ENCODE measurements at regions not wholly inside any gene's neighbourhood (a gene's known extent, or its start where the extent isn't known, plus 50 kb on each side); places are given as distances from the start of the nearest gene placed in this dataset.

DNA sequence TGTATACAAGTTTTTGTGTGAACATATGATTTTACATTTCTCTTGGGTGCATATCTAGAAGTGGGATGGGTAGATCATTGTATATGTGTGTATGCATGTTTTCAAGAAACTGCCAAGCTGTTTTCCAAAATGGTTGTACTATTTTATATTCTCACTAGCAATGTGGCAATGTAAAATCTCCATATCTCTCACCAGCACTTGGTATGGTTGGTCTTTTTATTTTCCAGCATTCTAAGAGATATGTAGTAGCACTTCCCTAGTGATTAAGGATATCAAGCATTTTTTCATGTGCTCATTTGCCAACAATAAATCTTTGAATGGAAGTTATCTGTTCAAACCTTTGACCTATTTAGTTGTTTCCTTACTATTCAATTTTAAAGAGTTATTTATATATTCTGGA, 310.7 kb downstream of the ZNF326 start:
- Histone ChIP-seq H3K27ac (ENCODE audit: insufficient read length, low read depth, low read length) (no peak overlapping the region), H3K79me1 (ENCODE audit: insufficient read depth, low read depth, low read length, poor library complexity, severe bottlenecking) (no peaks in the 10 kb centered on the region), H2BK15ac (ENCODE audit: low read depth, low read length) (no peak overlapping the region), H3K56ac (ENCODE audit: insufficient read length, low read depth, low read length) (no peak overlapping the region), H3K18ac (ENCODE audit: insufficient read length, low read depth, low read length) (no peak overlapping the region), H4K8ac (replicated peaks; ENCODE audit: insufficient read length, low read depth, low read length) (no peak overlapping the region), H3K9me3 (ENCODE audit: control insufficient read depth, low read depth, low read length) (no peaks in the 10 kb centered on the region), H2BK120ac (ENCODE audit: low read depth, low read length, poor library complexity, severe bottlenecking) (no peak overlapping the region), H4K20me1 (ENCODE audit: control insufficient read depth, insufficient read depth, insufficient read length) (no peaks in the 10 kb centered on the region), H2BK20ac (ENCODE audit: low read depth, low read length, poor library complexity, severe bottlenecking) (no peak overlapping the region), H3K27me3 (ENCODE audit: insufficient read depth, low read length) (no peaks in the 10 kb centered on the region), H3K14ac (ENCODE audit: insufficient read depth, low read length) (no peak overlapping the region), H3K4me2 (ENCODE audit: insufficient read depth, insufficient read length, low read length) (no peak overlapping the region), H3K4me1 (ENCODE audit: insufficient read depth, low read length) (no peaks in the 10 kb centered on the region), H2BK5ac (ENCODE audit: insufficient read length, low read length) (no peak overlapping the region), H3K4ac (ENCODE audit: low read depth, low read length) (no peak overlapping the region), H4K91ac (ENCODE audit: insufficient read length, low read depth, low read length) (no peak overlapping the region), H4K5ac (ENCODE audit: insufficient read length, low read depth, low read length) (no peak overlapping the region), H2AK5ac (ENCODE audit: insufficient read length, low read length) (no peak overlapping the region), H3K79me2 (ENCODE audit: insufficient read depth, low read length) (no peaks in the 10 kb centered on the region), H3T11ph (ENCODE audit: low read length) (no peak overlapping the region), H3K23ac (ENCODE audit: insufficient read length, low read depth, low read length) (no peak overlapping the region), H3K23me2 (ENCODE audit: insufficient read length, low read depth, low read length, poor library complexity, severe bottlenecking) (no peaks in the 10 kb centered on the region), H3K9ac (ENCODE audit: extremely low read depth, insufficient read length, low read length) (no peak overlapping the region), H2AFZ (ENCODE audit: low read length) (no peak overlapping the region), H2BK12ac (ENCODE audit: insufficient read length, low read depth, low read length) (no peak overlapping the region)
- Mint-ChIP-seq H3K9me3 (peaks cover 0 to 2% of the 10 kb centered on the region in 2 experiments; a peak in 1 of 5 replicates), H3K4me1 (no peaks in the 10 kb centered on the region), H3K27ac (no peak overlapping the region), H3K4me3 (no peak overlapping the region), H3K36me3 (ENCODE audit: insufficient read depth in 1 of 3, low read depth in 3 of 3) (peaks cover 0 to 1% (median 0%) of the 10 kb centered on the region in 3 experiments; a peak in 1 of 7 replicates), H3K27me3 (ENCODE audit: low read depth) (no peaks in the 10 kb centered on the region; the same call in 1 of the 2 replicates)
- no peak for DNase-seq
- TF ChIP-seq, protein P1, sequence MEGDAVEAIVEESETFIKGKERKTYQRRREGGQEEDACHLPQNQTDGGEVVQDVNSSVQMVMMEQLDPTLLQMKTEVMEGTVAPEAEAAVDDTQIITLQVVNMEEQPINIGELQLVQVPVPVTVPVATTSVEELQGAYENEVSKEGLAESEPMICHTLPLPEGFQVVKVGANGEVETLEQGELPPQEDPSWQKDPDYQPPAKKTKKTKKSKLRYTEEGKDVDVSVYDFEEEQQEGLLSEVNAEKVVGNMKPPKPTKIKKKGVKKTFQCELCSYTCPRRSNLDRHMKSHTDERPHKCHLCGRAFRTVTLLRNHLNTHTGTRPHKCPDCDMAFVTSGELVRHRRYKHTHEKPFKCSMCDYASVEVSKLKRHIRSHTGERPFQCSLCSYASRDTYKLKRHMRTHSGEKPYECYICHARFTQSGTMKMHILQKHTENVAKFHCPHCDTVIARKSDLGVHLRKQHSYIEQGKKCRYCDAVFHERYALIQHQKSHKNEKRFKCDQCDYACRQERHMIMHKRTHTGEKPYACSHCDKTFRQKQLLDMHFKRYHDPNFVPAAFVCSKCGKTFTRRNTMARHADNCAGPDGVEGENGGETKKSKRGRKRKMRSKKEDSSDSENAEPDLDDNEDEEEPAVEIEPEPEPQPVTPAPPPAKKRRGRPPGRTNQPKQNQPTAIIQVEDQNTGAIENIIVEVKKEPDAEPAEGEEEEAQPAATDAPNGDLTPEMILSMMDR (conservative IDR thresholded peaks at IDR 0.05) = no peak
